Naive thymus-derived CD4-positive, alpha-beta T cell (primary cell): ENCODE measurements at regions not wholly inside any gene's neighbourhood (a gene's known extent, or its start where the extent isn't known, plus 50 kb on each side); places are given as distances from the start of the nearest gene placed in this dataset.

Source experiments
- ATAC-seq: fragments of 150-1000 bp; cut with Tn5 transposase; 2 replicates; pipeline ENCODE4 v1.10.0; 2021; ENCODE audit warnings: mild to moderate bottlenecking, moderate library complexity
- CTCF ChIA-PET: fragments of 350-600 bp; sonication (Branson Sonifier 250); formaldehyde crosslinking; loops from one replicate; lab custom pipeline; 2021; ENCODE audit warnings: antibody characterized with exemption; lab: Charles Lee
- POLR2A ChIA-PET: fragments of 350-600 bp; sonication (Branson Sonifier 250); formaldehyde crosslinking; loops from one replicate; lab custom pipeline; 2021; ENCODE audit warnings: antibody characterized with exemption, inconsistent platforms; lab: Charles Lee
- DNase-seq, 9 donors: peaks; one replicate each; pipeline versions ENCODE4 v3.0.0 to v3.0.0-alpha.2; 2020 to 2022; ENCODE audit warnings: mixed read lengths in 1 of 9
- H3K27ac ChIP-seq: one replicate; pipeline ENCODE4 v1.7.0; 2013; ENCODE audit warnings: mild to moderate bottlenecking, low read depth, low read length, moderate library complexity
- H3K27me3 ChIP-seq, 2 donors: one replicate each; pipeline ENCODE4 v1.7.0; 2013; ENCODE audit warnings: low read length in 2 of 2, mild to moderate bottlenecking in 2 of 2, moderate library complexity in 2 of 2; ENCODE audit not compliant: control insufficient read depth in 2 of 2, insufficient read depth in 2 of 2
- H3K36me3 ChIP-seq, 3 experiments: 1 replicate in 2 of 3; 2 replicates in 1 of 3; pipeline ENCODE4 v1.7.0; 2013; ENCODE audit warnings: low read length in 3 of 3, mild to moderate bottlenecking in 3 of 3, moderate library complexity in 1 of 3; ENCODE audit not compliant: insufficient read depth in 3 of 3, control insufficient read depth in 2 of 3
- H3K4me1 ChIP-seq, 2 donors: one replicate each; pipeline ENCODE4 v1.7.0; 2013; ENCODE audit warnings: low read length in 2 of 2, mild to moderate bottlenecking in 2 of 2, moderate library complexity in 1 of 2; ENCODE audit not compliant: control insufficient read depth in 2 of 2, insufficient read depth in 2 of 2
- H3K4me3 ChIP-seq: 2 replicates; pipeline ENCODE4 v1.7.0; 2013; ENCODE audit warnings: mild to moderate bottlenecking, low read length
- H3K9me3 ChIP-seq, 3 experiments: 1 replicate in 2 of 3; 2 replicates in 1 of 3; pipeline ENCODE4 v1.7.0; 2013; ENCODE audit warnings: low read length in 3 of 3; ENCODE audit not compliant: control insufficient read depth in 2 of 3
- H3K27ac Mint-ChIP-seq, 9 donors: one replicate each; pipeline ENCODE4 v1.8.0; 2020 to 2022; ENCODE audit warnings: mixed read lengths in 9 of 9, mild to moderate bottlenecking in 8 of 9, moderate library complexity in 5 of 9, inconsistent platforms in 2 of 9
- H3K27me3 Mint-ChIP-seq, 5 donors: one replicate each; pipeline ENCODE4 v1.8.0; 2021 to 2022; ENCODE audit warnings: mixed read lengths in 5 of 5, mild to moderate bottlenecking in 1 of 5
- H3K36me3 Mint-ChIP-seq, 5 donors: one replicate each; pipeline ENCODE4 v1.8.0; 2020 to 2022; ENCODE audit warnings: mixed read lengths in 5 of 5, mild to moderate bottlenecking in 3 of 5, inconsistent platforms in 1 of 5
- H3K4me1 Mint-ChIP-seq, 7 donors: one replicate each; pipeline ENCODE4 v1.8.0; 2020 to 2022; ENCODE audit warnings: mixed read lengths in 7 of 7, mild to moderate bottlenecking in 3 of 7, inconsistent platforms in 1 of 7
- H3K4me3 Mint-ChIP-seq, 10 donors: one replicate each; pipeline ENCODE4 v1.8.0; 2020 to 2022; ENCODE audit warnings: mild to moderate bottlenecking in 10 of 10, mixed read lengths in 10 of 10, moderate library complexity in 6 of 10, inconsistent platforms in 2 of 10
- H3K9me3 Mint-ChIP-seq, 11 donors: one replicate each; pipeline ENCODE4 v1.8.0; 2020 to 2022; ENCODE audit warnings: mixed read lengths in 11 of 11, mild to moderate bottlenecking in 4 of 11, inconsistent platforms in 1 of 11, moderate library complexity in 1 of 11
- intact Hi-C, 2 donors: fragments of 100-400 bp; cut with micrococcal nuclease; formaldehyde crosslinking; loops; one replicate each; pipeline ENCODE4 v1.15.1; 2023

- H3K9me3 ChIP-seq: no peaks in the 10 kb centered on the region
- no peak for DNase-seq
- H3K4me3 ChIP-seq: no peak overlapping the region
- Mint-ChIP-seq H3K9me3 (no peaks in the 10 kb centered on the region), H3K4me3 (no peak overlapping the region), H3K4me1 (peaks cover 0 to 4% (median 0%) of the 10 kb centered on the region in 7 donors), H3K36me3 (no peaks in the 10 kb centered on the region), H3K27me3 (peaks cover 0 to 5% (median 1%) of the 10 kb centered on the region in 5 donors), H3K27ac (no peak overlapping the region)
- no peak for ATAC-seq
- intact Hi-C loops: no loop called here
- H3K27me3 ChIP-seq: no peaks in the 10 kb centered on the region
- ChIA-PET CTCF (no interaction called here), POLR2A (no interaction called here)
- H3K27ac ChIP-seq: no peak overlapping the region
- no peaks in the 10 kb centered on the region for H3K36me3 ChIP-seq
- H3K4me1 ChIP-seq: no peaks in the 10 kb centered on the region
Observed at GRCh38 chr21:14875186-14875585, 189.6 kb downstream of the NRIP1 start.

GRCh38 chr21:14874379-14874778 lies 190.4 kb downstream of the NRIP1 start:
- no peaks in the 10 kb centered on the region for H3K36me3 Mint-ChIP-seq

GRCh38 chr21:14871861-14872260 lies 192.9 kb downstream of the NRIP1 start:
- Histone ChIP-seq H3K9me3 (no peaks in the 10 kb centered on the region), H3K36me3 (no peaks in the 10 kb centered on the region), H3K27ac (no peak overlapping the region), H3K27me3 (no peaks in the 10 kb centered on the region), H3K4me3 (no peak overlapping the region), H3K4me1 (no peaks in the 10 kb centered on the region)
- CTCF ChIA-PET: interaction anchor here (1.2 kb wide), 1 partner anchor 11 kb away, joined by 3 read pairs; no protein-coding TSS in a partner anchor
- DNase-seq (no peak), ATAC-seq (no peak)
- Mint-ChIP-seq H3K9me3 (no peaks in the 10 kb centered on the region), H3K36me3 (no peaks in the 10 kb centered on the region), H3K4me1 (peaks cover 0 to 12% (median 3%) of the 10 kb centered on the region in 7 donors), H3K4me3 (no peak overlapping the region), H3K27ac (no peak overlapping the region), H3K27me3 (peaks cover 0 to 7% (median 5%) of the 10 kb centered on the region in 5 donors)
- POLR2A ChIA-PET: no interaction called here
- intact Hi-C loops: no loop called here

More at GRCh38 chr21:14874379-14874778, 190.4 kb downstream of the NRIP1 start:
- Mint-ChIP-seq H3K4me3 (no peak overlapping the region), H3K4me1 (peaks cover 0 to 2% (median 0%) of the 10 kb centered on the region in 7 donors), H3K9me3 (no peaks in the 10 kb centered on the region), H3K27me3 (peaks cover 0 to 5% (median 2%) of the 10 kb centered on the region in 5 donors), H3K27ac (no peak overlapping the region)
- Histone ChIP-seq H3K9me3 (no peaks in the 10 kb centered on the region), H3K27ac (no peak overlapping the region), H3K4me3 (no peak overlapping the region), H3K4me1 (no peaks in the 10 kb centered on the region), H3K27me3 (no peaks in the 10 kb centered on the region), H3K36me3 (no peaks in the 10 kb centered on the region)
- DNase-seq (no peak), ATAC-seq (no peak)
- intact Hi-C loops: no loop called here
- ChIA-PET CTCF (no interaction called here), POLR2A (no interaction called here)

- Histone ChIP-seq H3K27ac (no peak overlapping the region), H3K4me1 (no peaks in the 10 kb centered on the region), H3K27me3 (no peaks in the 10 kb centered on the region), H3K36me3 (no peaks in the 10 kb centered on the region), H3K4me3 (no peak overlapping the region), H3K9me3 (no peaks in the 10 kb centered on the region)
- Mint-ChIP-seq H3K4me1 (peaks cover 0 to 12% (median 1%) of the 10 kb centered on the region in 7 donors), H3K9me3 (no peaks in the 10 kb centered on the region), H3K27me3 (peaks cover 0 to 7% (median 5%) of the 10 kb centered on the region in 5 donors), H3K27ac (no peak overlapping the region), H3K36me3 (no peaks in the 10 kb centered on the region), H3K4me3 (no peak overlapping the region)
- DNase-seq: no peak
- CTCF ChIA-PET: no interaction called here
- intact Hi-C loops: no loop called here
- POLR2A ChIA-PET: no interaction called here
- ATAC-seq: no peak
Observed at GRCh38 chr21:14870853-14871149, 194.0 kb downstream of the NRIP1 start.

GRCh38 chr21:14869984-14870852 lies 194.6 kb downstream of the NRIP1 start:
- DNase-seq (no peak), ATAC-seq (no peak)
- Histone ChIP-seq H3K27me3 (no peaks in the 10 kb centered on the region), H3K9me3 (no peaks in the 10 kb centered on the region), H3K4me3 (no peak overlapping the region), H3K27ac (no peak overlapping the region), H3K36me3 (no peaks in the 10 kb centered on the region), H3K4me1 (no peaks in the 10 kb centered on the region)
- no peak overlapping the region for H3K27ac Mint-ChIP-seq
- H3K4me1 Mint-ChIP-seq: peaks cover 0 to 12% (median 1%) of the 10 kb centered on the region in 7 donors
- H3K36me3 Mint-ChIP-seq: no peaks in the 10 kb centered on the region
- H3K9me3 Mint-ChIP-seq: no peaks in the 10 kb centered on the region
- ChIA-PET CTCF (interaction anchor here (0.6 kb wide), 1 partner anchor 141 kb away, joined by 3 read pairs; no protein-coding TSS in a partner anchor), POLR2A (no interaction called here)
- no peak overlapping the region for H3K4me3 Mint-ChIP-seq
- peaks cover 0 to 7% (median 5%) of the 10 kb centered on the region in 5 donors for H3K27me3 Mint-ChIP-seq
- intact Hi-C loops: no loop called here

GRCh38 chr21:14866859-14867765 lies 197.7 kb downstream of the NRIP1 start:
- Mint-ChIP-seq H3K9me3 (no peaks in the 10 kb centered on the region), H3K36me3 (no peaks in the 10 kb centered on the region), H3K27ac (no peak overlapping the region), H3K27me3 (peaks cover 0 to 7% (median 5%) of the 10 kb centered on the region in 5 donors), H3K4me1 (peaks cover 0 to 12% (median 3%) of the 10 kb centered on the region in 7 donors), H3K4me3 (no peak overlapping the region)
- intact Hi-C loops: no loop called here
- Histone ChIP-seq H3K36me3 (no peaks in the 10 kb centered on the region), H3K9me3 (no peaks in the 10 kb centered on the region), H3K27me3 (no peaks in the 10 kb centered on the region), H3K4me3 (no peak overlapping the region), H3K27ac (no peak overlapping the region), H3K4me1 (no peaks in the 10 kb centered on the region)
- ChIA-PET POLR2A (no interaction called here), CTCF (no interaction called here)
- DNase-seq: no peak
- no peak for ATAC-seq
